Gastroesophageal sphincter (tissue), 4 donors: ENCODE measurements at regions not wholly inside any gene's neighbourhood (a gene's known extent, or its start where the extent isn't known, plus 50 kb on each side); places are given as distances from the start of the nearest gene placed in this dataset.

Source experiments
- ATAC-seq: fragments of 150-250 bp; one replicate; pipeline ENCODE4 v1.9.1; 2016; ENCODE audit warnings: mild to moderate bottlenecking, moderate library complexity
- H3K27ac ChIP-seq, 4 donors: fragments of 200-600 bp; sonication (generic) in 3 of 4; 1 replicate in 3 of 4; 2 replicates in 1 of 4; pipeline ENCODE4 v1.5.1; 2016 to 2019
- H3K27me3 ChIP-seq: fragments of 200-600 bp; sonication (generic); one replicate; pipeline ENCODE4 v1.5.1; 2019
- H3K36me3 ChIP-seq, 2 donors: fragments of 200-600 bp; sonication (generic); one replicate each; pipeline ENCODE4 v1.5.1; 2019; ENCODE audit warnings: control low read depth in 1 of 2
- H3K4me1 ChIP-seq, 3 donors: fragments of 200-600 bp; sonication (generic); 1 replicate in 2 of 3; 2 replicates in 1 of 3; pipeline ENCODE4 v1.5.1; 2016 to 2019; ENCODE audit warnings: control low read depth in 2 of 3
- H3K4me3 ChIP-seq, 2 donors: fragments of 200-600 bp; sonication (generic); one replicate each; pipeline ENCODE4 v1.5.1; 2019; ENCODE audit warnings: mild to moderate bottlenecking in 1 of 2, moderate library complexity in 1 of 2
- H3K9me3 ChIP-seq, 3 donors: fragments of 200-600 bp; sonication (generic); one replicate each; pipeline ENCODE4 v1.5.1; 2017 to 2019; ENCODE audit warnings: control low read depth in 2 of 3
- EP300 ChIP-seq: sonication (generic); formaldehyde crosslinking; IDR thresholded peaks from one replicate; pipeline ENCODE4 v1.6.1; 2017; ENCODE audit warnings: antibody characterized with exemption, mild to moderate bottlenecking
- POLR2A ChIP-seq, 2 donors: fragments of 450-650 bp; IDR thresholded peaks; one replicate each; pipeline ENCODE4 v1.6.1; 2017; ENCODE audit warnings: antibody characterized with exemption in 2 of 2, mild to moderate bottlenecking in 2 of 2, moderate library complexity in 1 of 2
- POLR2AphosphoS5 ChIP-seq: sonication (generic); formaldehyde crosslinking; IDR thresholded peaks from one replicate; pipeline ENCODE4 v1.6.1; 2017; ENCODE audit warnings: antibody characterized with exemption
- WGBS, 2 donors: methylation state at CpG; one replicate each; pipeline ENCODE4 v1.1.5; 2018; ENCODE audit warnings: low coverage in 1 of 2; 5-methylcytosine and 5-hydroxymethylcytosine counted together
- TF ChIP-seq, protein P1 (sequence below), 4 experiments: fragments of 200-600 bp in 2 of 4; fragments of 450-650 bp in 2 of 4; sonication (generic) in 1 of 4; IDR thresholded peaks; one replicate each; pipeline ENCODE4 v1.5.1; 2017 to 2019; ENCODE audit warnings: antibody characterized with exemption in 4 of 4, mild to moderate bottlenecking in 2 of 4, moderate library complexity in 2 of 4

DNA sequence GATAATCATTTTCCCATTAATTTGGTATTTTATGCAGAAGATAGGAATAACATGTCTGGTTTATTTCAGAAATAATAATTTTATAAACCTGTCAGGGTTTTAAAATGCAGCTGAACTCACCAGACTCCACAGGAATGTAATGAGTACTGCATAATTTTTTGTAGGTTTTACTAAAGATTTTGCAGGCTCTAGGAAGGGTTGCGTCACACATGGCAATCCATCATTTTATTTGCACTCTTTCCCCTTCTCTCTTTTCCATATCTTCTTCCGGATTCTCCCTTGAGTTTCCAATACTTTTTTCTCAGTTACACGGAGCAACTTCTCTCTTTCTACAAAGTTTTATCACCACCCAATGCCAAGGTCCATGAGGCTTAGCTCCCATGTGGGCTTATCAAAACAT lies 234.7 kb downstream of the NFKBIZ start:
- no peak for ATAC-seq
- Histone ChIP-seq H3K4me3 (no peak overlapping the region), H3K27ac (no peak overlapping the region), H3K27me3 (no peaks in the 10 kb centered on the region), H3K9me3 (no peaks in the 10 kb centered on the region), H3K36me3 (no peaks in the 10 kb centered on the region), H3K4me1 (peaks cover 0 to 15% (median 0%) of the 10 kb centered on the region in 3 donors)
- TF ChIP-seq EP300: no peak
- TF ChIP-seq POLR2AphosphoS5: no peak
- TF ChIP-seq, protein P1, sequence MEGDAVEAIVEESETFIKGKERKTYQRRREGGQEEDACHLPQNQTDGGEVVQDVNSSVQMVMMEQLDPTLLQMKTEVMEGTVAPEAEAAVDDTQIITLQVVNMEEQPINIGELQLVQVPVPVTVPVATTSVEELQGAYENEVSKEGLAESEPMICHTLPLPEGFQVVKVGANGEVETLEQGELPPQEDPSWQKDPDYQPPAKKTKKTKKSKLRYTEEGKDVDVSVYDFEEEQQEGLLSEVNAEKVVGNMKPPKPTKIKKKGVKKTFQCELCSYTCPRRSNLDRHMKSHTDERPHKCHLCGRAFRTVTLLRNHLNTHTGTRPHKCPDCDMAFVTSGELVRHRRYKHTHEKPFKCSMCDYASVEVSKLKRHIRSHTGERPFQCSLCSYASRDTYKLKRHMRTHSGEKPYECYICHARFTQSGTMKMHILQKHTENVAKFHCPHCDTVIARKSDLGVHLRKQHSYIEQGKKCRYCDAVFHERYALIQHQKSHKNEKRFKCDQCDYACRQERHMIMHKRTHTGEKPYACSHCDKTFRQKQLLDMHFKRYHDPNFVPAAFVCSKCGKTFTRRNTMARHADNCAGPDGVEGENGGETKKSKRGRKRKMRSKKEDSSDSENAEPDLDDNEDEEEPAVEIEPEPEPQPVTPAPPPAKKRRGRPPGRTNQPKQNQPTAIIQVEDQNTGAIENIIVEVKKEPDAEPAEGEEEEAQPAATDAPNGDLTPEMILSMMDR (IDR thresholded peaks at IDR 0.05): no peak
- TF ChIP-seq POLR2A (IDR thresholded peaks at IDR 0.05): no peak
- WGBS, 2 donors: 28 to 65% methylated on average over 3 of the region's 3 CpGs

DNA sequence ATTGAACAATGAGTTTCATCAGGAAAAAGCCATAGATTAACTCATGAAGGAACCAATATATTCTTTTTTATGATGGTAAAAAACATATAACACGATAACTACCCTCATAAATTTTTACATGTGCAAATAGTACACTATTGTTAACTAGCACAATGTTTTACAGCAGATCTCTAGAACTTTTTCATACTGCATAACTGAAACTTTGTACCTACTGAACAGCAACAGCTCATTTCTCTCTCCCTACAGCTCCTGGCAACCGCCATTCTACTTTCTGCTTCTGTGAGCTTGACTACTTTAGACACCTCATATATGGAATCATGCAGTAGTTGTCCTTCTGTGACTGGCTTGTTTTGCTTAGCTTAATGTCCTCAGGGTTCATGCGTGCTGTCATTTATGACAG lies 235.4 kb downstream of the NFKBIZ start:
- Histone ChIP-seq H3K27ac (no peak overlapping the region), H3K4me1 (peaks cover 0 to 15% (median 0%) of the 10 kb centered on the region in 3 donors)
- 93 to 100% methylated on average over 3 of the region's 3 CpGs for WGBS, 2 donors

DNA sequence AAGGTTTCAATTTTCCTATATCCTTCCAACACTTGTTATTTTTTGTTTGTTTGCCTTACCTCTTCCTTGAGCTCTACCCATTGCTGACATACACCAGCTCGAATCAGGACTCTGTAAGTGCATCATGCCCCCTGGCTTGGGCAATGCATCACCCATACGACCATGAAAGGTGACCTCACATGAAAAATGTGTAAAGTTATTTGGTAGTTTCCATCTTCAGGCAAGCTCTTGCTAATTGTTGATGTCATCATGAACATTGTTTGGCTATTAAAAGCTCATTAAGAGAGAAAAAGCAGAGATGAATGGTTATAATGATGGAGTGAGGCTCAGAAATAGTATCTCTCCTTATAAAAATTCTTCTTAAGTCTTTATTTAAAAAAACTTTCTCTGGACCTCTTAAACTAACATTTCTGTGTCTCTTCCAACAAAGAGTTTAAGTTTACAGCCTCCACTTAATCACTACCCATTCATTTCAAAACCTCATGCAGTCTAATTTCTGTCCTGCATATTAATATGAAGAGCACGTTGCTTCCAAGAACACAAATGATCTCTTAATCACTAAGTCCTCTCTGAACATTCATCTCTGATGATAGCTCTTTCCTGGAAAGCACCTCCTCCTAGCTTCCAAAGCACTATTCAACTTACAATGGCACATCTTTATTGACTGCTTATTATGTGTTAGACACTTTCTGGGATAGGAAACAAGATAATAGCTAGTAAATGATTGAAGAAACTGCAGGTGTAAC lies 236.3 kb downstream of the NFKBIZ start:
- Histone ChIP-seq H3K36me3 (no peaks in the 10 kb centered on the region), H3K27me3 (no peaks in the 10 kb centered on the region), H3K4me1 (peaks cover 0 to 15% (median 0%) of the 10 kb centered on the region in 3 donors), H3K9me3 (no peaks in the 10 kb centered on the region), H3K27ac (peak overlapping the region in 1 of 4 donors; percentile 8), H3K4me3 (no peak overlapping the region)
- WGBS, 2 donors: 26 to 27% methylated on average over 3 of the region's 3 CpGs
- ATAC-seq: no peak
- TF ChIP-seq, protein P1 (IDR thresholded peaks at IDR 0.05): no peak
- peak; percentile 65 for TF ChIP-seq POLR2AphosphoS5

More for the DNA sequence above, 235.4 kb downstream of the NFKBIZ start:
- Histone ChIP-seq H3K4me3 (no peak overlapping the region), H3K27me3 (no peaks in the 10 kb centered on the region), H3K9me3 (no peaks in the 10 kb centered on the region), H3K36me3 (no peaks in the 10 kb centered on the region)
- no peak for ATAC-seq
- TF ChIP-seq POLR2AphosphoS5 (no peak), POLR2A (IDR thresholded peaks at IDR 0.05) (no peak), EP300 (no peak)
- TF ChIP-seq, protein P1 (IDR thresholded peaks at IDR 0.05): no peak

DNA sequence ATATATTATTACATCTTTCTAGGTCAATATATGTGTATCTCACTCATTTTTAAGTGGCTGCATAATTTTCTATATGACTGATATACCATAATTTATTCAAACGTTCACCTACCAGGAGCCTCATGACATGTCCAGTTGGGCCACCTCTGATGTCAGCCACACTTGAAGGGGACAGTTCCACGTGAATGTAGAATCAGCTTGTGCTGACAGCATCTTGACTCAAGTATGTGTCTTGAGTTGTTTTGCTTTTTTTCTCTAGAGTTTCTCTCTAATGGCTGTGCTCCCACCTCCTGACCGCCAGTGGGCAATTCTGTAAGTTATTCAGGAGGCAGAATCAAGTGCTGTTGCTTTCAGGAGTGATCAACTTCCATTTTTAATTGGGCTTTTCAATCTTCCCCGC lies 237.9 kb downstream of the NFKBIZ start:
- H3K27ac ChIP-seq: no peak overlapping the region
- no peaks in the 10 kb centered on the region for H3K27me3 ChIP-seq
- TF ChIP-seq, protein P1 (IDR thresholded peaks at IDR 0.05): no peak
- TF ChIP-seq POLR2AphosphoS5 (no peak), EP300 (no peak), POLR2A (IDR thresholded peaks at IDR 0.05) (no peak)
- no peak overlapping the region for H3K4me3 ChIP-seq
- peaks cover 0 to 15% (median 0%) of the 10 kb centered on the region in 3 donors for H3K4me1 ChIP-seq
- no peaks in the 10 kb centered on the region for H3K9me3 ChIP-seq
- H3K36me3 ChIP-seq: no peaks in the 10 kb centered on the region
- WGBS, 2 donors: 86 to 87% methylated on average over 4 of the region's 4 CpGs
- ATAC-seq: no peak

DNA sequence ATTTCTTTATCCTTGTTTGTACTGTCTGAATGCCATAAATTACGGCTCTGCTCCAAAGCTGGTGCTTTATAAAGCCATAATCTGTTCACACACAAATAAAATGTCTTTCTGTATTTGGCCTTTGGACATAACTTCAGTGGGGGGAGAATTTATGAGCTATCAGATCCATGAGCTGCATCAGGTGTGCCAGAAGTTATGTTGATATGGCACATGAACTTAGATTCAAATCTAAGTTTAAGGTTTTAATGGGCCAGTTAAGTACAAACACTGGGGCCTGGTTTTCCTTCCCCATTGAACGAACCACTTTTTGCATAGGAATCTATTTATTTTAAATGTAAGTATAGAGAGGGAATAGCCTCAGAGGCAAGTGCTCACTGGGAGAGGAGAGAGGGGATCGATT lies 239.9 kb downstream of the NFKBIZ start:
- 53 to 58% methylated on average over 2 to 3 of the region's 3 CpGs for WGBS, 2 donors
- no peak overlapping the region for H3K27ac ChIP-seq

More for the DNA sequence above, 239.9 kb downstream of the NFKBIZ start:
- no peak for ATAC-seq
- Histone ChIP-seq H3K9me3 (no peaks in the 10 kb centered on the region), H3K36me3 (no peaks in the 10 kb centered on the region), H3K27me3 (no peaks in the 10 kb centered on the region), H3K4me3 (no peak overlapping the region), H3K4me1 (peaks cover 0 to 15% (median 0%) of the 10 kb centered on the region in 3 donors)
- TF ChIP-seq, protein P1 (IDR thresholded peaks at IDR 0.05): no peak
- no peak for TF ChIP-seq POLR2AphosphoS5
- no peak for TF ChIP-seq POLR2A (IDR thresholded peaks at IDR 0.05)
- TF ChIP-seq EP300: no peak
